ENCODE measurements at regions not wholly inside any gene's neighbourhood (a gene's known extent, or its start where the extent isn't known, plus 50 kb on each side); places are given as distances from the start of the nearest gene placed in this dataset.

GRCh38 chr4:34362654-34363053, 1881.7 kb downstream of the ARAP2 start:
- Histone ChIP-seq H3K27ac (ENCODE audit: low read length) (no peak overlapping the region), H3K36me3 (ENCODE audit: low read depth, low read length) (no peaks in the 10 kb centered on the region), H3K27me3 (ENCODE audit: low read length) (no peaks in the 10 kb centered on the region), H4K20me1 (ENCODE audit: low read length) (no peaks in the 10 kb centered on the region), H3K4me1 (ENCODE audit: insufficient read depth, low read length) (no peaks in the 10 kb centered on the region), H3K9me2 (replicated peaks; ENCODE audit: low read length) (no peaks in the 10 kb centered on the region), H3K79me2 (ENCODE audit: low read length) (no peaks in the 10 kb centered on the region), H3K9me3 (ENCODE audit: low read length) (no peaks in the 10 kb centered on the region), H3K4me3 (ENCODE audit: low read length) (no peak overlapping the region), H3F3A (ENCODE audit: low read length, unreplicated experiment) (no peaks in the 10 kb centered on the region), H3K9ac (ENCODE audit: low read length) (no peak overlapping the region), H2AFZ (ENCODE audit: low read length) (no peak overlapping the region), H3K4me2 (ENCODE audit: low read length) (no peak overlapping the region)
- POLR2A ChIA-PET (ENCODE audit: unreplicated experiment) = no interaction called here
- CTCF ChIA-PET = no interaction called here
- TF ChIP-seq CTCF (conservative IDR thresholded peaks at IDR 0.05; ENCODE audit: low read depth, low read length) = no peak
- no peak for TF ChIP-seq EZH2phosphoT487 (IDR thresholded peaks at IDR 0.05; ENCODE audit: borderline replicate concordance, low read length)
- no peak for TF ChIP-seq EZH2 (IDR thresholded peaks at IDR 0.05; ENCODE audit: low read length, unreplicated experiment)
- ATAC-seq (no peak), DNase-seq (no peak)
- intact Hi-C loops (cut with micrococcal nuclease) = no loop called here
- no TSS peak for BruUV-seq (replicated peaks)

DNA sequence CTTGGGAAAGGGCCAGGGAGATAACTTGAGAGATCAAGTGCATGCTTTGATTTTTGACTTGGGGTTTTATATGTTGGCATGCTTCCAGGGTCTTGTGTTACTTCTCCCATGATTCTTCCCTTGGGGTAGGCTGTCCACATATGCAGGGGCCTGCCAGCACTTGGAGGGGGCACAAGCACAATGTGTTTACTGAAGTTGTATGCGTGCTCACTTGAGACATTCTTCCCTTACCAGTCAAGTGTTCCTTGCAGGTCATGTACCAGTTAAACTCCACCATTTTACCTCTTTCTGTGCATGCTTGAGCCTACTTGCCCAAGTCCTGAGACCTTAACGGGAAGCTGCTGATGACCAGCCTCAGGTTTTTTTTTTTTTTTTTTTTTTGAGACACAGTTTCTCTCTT, 1880.5 kb downstream of the ARAP2 start:
- ATAC-seq = no peak
- no peaks in the 10 kb centered on the region for H3K79me2 ChIP-seq (ENCODE audit: low read length)
- no peak overlapping the region for H2AFZ ChIP-seq (ENCODE audit: low read length)

DNA sequence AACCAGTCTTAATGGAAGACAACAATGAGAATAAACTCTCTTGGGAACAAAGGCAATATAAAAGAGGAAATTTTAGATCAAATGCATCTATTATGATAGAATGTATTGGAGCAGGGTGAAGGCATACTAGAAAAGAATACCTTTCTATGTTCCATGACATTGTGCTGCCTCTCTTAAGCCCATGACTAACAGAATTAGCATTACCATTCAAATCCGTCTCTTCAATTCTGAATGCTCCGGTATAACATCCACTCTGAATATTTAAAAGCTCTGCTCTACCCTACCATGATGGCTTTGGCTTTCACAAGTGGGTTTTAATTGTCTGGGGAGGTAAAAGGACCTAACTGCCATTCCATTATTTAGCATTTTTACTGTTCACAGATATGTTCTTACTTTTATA, 1878.4 kb downstream of the ARAP2 start:
- H3K4me3 ChIP-seq (ENCODE audit: low read length) = no peak overlapping the region
- ChIA-PET CTCF (no interaction called here), POLR2A (ENCODE audit: unreplicated experiment) (no interaction called here)
- no peak overlapping the region for H2AFZ ChIP-seq (ENCODE audit: low read length)
- no peaks in the 10 kb centered on the region for H3F3A ChIP-seq (ENCODE audit: low read length, unreplicated experiment)
- TF ChIP-seq EZH2phosphoT487 (IDR thresholded peaks at IDR 0.05; ENCODE audit: borderline replicate concordance, low read length) = no peak
- no peak for TF ChIP-seq EZH2 (IDR thresholded peaks at IDR 0.05; ENCODE audit: low read length, unreplicated experiment)
- TF ChIP-seq CTCF (conservative IDR thresholded peaks at IDR 0.05; ENCODE audit: low read depth, low read length) = no peak
- no peak overlapping the region for H3K4me2 ChIP-seq (ENCODE audit: low read length)
- H3K9me3 ChIP-seq (ENCODE audit: low read length) = no peaks in the 10 kb centered on the region
- no peaks in the 10 kb centered on the region for H3K4me1 ChIP-seq (ENCODE audit: insufficient read depth, low read length)
- no peaks in the 10 kb centered on the region for H3K79me2 ChIP-seq (ENCODE audit: low read length)
- no peaks in the 10 kb centered on the region for H3K36me3 ChIP-seq (ENCODE audit: low read depth, low read length)
- BruUV-seq (replicated peaks) = no TSS peak
- no peaks in the 10 kb centered on the region for H4K20me1 ChIP-seq (ENCODE audit: low read length)
- DNase-seq = no peak
- intact Hi-C loops (cut with micrococcal nuclease) = no loop called here
- no peak for ATAC-seq
- no peak overlapping the region for H3K27ac ChIP-seq (ENCODE audit: low read length)
- H3K27me3 ChIP-seq (ENCODE audit: low read length) = no peaks in the 10 kb centered on the region
- no peaks in the 10 kb centered on the region for H3K9me2 ChIP-seq (replicated peaks; ENCODE audit: low read length)
- no peak overlapping the region for H3K9ac ChIP-seq (ENCODE audit: low read length)

More for the DNA sequence above, 1880.5 kb downstream of the ARAP2 start:
- H4K20me1 ChIP-seq (ENCODE audit: low read length) = no peaks in the 10 kb centered on the region
- no peak overlapping the region for H3K27ac ChIP-seq (ENCODE audit: low read length)
- BruUV-seq (replicated peaks) = no TSS peak
- no peaks in the 10 kb centered on the region for H3K27me3 ChIP-seq (ENCODE audit: low read length)
- intact Hi-C loops (cut with micrococcal nuclease) = no loop called here
- no peak for TF ChIP-seq EZH2phosphoT487 (IDR thresholded peaks at IDR 0.05; ENCODE audit: borderline replicate concordance, low read length)
- no peak for TF ChIP-seq CTCF (conservative IDR thresholded peaks at IDR 0.05; ENCODE audit: low read depth, low read length)
- no peak for TF ChIP-seq EZH2 (IDR thresholded peaks at IDR 0.05; ENCODE audit: low read length, unreplicated experiment)
- no peak overlapping the region for H3K4me3 ChIP-seq (ENCODE audit: low read length)
- H3K4me1 ChIP-seq (ENCODE audit: insufficient read depth, low read length) = no peaks in the 10 kb centered on the region
- H3K36me3 ChIP-seq (ENCODE audit: low read depth, low read length) = no peaks in the 10 kb centered on the region
- no peaks in the 10 kb centered on the region for H3K9me3 ChIP-seq (ENCODE audit: low read length)
- POLR2A ChIA-PET (ENCODE audit: unreplicated experiment) = no interaction called here
- no peak for DNase-seq
- CTCF ChIA-PET = no interaction called here
- no peaks in the 10 kb centered on the region for H3F3A ChIP-seq (ENCODE audit: low read length, unreplicated experiment)
- no peak overlapping the region for H3K4me2 ChIP-seq (ENCODE audit: low read length)
- H3K9ac ChIP-seq (ENCODE audit: low read length) = no peak overlapping the region
- no peaks in the 10 kb centered on the region for H3K9me2 ChIP-seq (replicated peaks; ENCODE audit: low read length)
